PFSK-1 (cell line): ENCODE measurements at regions not wholly inside any gene's neighbourhood (a gene's known extent, or its start where the extent isn't known, plus 50 kb on each side); places are given as distances from the start of the nearest gene placed in this dataset.

Experiments used
- FOXP2 ChIP-seq: optimal IDR thresholded peaks from 2 replicates; pipeline ENCODE3; 2011; ENCODE audit warnings: borderline replicate concordance, control low read depth, inconsistent platforms; ENCODE audit not compliant: insufficient read depth; ENCODE audit errors: extremely low read length, extremely low read depth
- POLR2AphosphoS5 ChIP-seq: IDR thresholded peaks from 2 replicates; pipeline ENCODE4 v1.6.1; 2012; ENCODE audit warnings: low read depth, mild to moderate bottlenecking, control low read depth, low read length, moderate library complexity
- SIN3A ChIP-seq: IDR thresholded peaks from 2 replicates; pipeline ENCODE4 v1.6.1; 2012; ENCODE audit warnings: mild to moderate bottlenecking, low read length, moderate library complexity, borderline replicate concordance; ENCODE audit not compliant: insufficient read depth
- TF ChIP-seq, protein P1 (sequence below), 2 experiments: IDR thresholded peaks; 2 replicates each; pipeline versions ENCODE4 v1.6.1 to v1.8.0; 2011 to 2012; ENCODE audit warnings: low read depth in 2 of 2, low read length in 2 of 2, control low read depth in 1 of 2, inconsistent platforms in 1 of 2, mild to moderate bottlenecking in 1 of 2, moderate library complexity in 1 of 2; ENCODE audit not compliant: insufficient read depth in 1 of 2

DNA sequence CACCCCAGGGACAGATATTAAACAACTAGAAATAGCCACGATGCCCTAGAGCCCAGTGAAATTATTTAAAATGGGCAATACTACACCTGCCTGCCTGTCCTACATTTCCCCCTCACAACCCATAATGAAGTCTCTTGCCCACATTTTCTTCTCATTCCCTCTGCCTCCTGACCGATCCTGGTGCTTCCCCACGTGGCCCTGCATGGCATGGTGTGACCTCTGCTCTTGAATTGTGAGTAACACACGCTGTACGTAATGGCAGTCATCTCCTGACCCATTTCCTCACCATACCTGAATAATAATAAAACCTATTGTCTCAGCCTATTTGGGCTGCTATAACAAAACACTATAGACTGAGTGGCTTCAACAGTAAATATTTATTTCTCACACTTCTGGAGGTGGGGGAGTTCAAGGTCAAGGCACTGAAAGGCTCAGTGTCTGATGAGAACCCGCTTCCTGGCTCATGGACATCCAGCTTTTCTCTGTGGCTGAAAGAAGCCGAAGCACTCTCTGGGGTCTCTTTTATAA is 77.0 kb upstream of the ENPP6 start:
- TF ChIP-seq, protein P1, sequence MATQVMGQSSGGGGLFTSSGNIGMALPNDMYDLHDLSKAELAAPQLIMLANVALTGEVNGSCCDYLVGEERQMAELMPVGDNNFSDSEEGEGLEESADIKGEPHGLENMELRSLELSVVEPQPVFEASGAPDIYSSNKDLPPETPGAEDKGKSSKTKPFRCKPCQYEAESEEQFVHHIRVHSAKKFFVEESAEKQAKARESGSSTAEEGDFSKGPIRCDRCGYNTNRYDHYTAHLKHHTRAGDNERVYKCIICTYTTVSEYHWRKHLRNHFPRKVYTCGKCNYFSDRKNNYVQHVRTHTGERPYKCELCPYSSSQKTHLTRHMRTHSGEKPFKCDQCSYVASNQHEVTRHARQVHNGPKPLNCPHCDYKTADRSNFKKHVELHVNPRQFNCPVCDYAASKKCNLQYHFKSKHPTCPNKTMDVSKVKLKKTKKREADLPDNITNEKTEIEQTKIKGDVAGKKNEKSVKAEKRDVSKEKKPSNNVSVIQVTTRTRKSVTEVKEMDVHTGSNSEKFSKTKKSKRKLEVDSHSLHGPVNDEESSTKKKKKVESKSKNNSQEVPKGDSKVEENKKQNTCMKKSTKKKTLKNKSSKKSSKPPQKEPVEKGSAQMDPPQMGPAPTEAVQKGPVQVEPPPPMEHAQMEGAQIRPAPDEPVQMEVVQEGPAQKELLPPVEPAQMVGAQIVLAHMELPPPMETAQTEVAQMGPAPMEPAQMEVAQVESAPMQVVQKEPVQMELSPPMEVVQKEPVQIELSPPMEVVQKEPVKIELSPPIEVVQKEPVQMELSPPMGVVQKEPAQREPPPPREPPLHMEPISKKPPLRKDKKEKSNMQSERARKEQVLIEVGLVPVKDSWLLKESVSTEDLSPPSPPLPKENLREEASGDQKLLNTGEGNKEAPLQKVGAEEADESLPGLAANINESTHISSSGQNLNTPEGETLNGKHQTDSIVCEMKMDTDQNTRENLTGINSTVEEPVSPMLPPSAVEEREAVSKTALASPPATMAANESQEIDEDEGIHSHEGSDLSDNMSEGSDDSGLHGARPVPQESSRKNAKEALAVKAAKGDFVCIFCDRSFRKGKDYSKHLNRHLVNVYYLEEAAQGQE (IDR thresholded peaks at IDR 0.05; ENCODE audit: insufficient read depth in 1 of 2, low read depth in 2 of 2, low read length in 2 of 2): no peak
- TF ChIP-seq SIN3A (no peak), FOXP2 (no peak), POLR2AphosphoS5 (no peak)
